RKO (cell line): ENCODE measurements at regions not wholly inside any gene's neighbourhood (a gene's known extent, or its start where the extent isn't known, plus 50 kb on each side); places are given as distances from the start of the nearest gene placed in this dataset.
A peak's percentile ranks its signal among the peaks of the same experiment; 100 is the strongest.

Experiments used
- DNase-seq: peaks from one replicate; pipeline ENCODE4 v3.0.0-alpha.2; 2016; ENCODE audit warnings: low spot score

- no peak for DNase-seq
Measured at GRCh38 chr2:4255491-4255890, 552.1 kb downstream of the DCDC2C start.

- DNase-seq, result no peak
Measured at GRCh38 chr2:4256351-4256750, 553.0 kb downstream of the DCDC2C start.

GRCh38 chr2:4258563-4258962, 555.2 kb downstream of the DCDC2C start:
- DNase-seq, result peak; percentile 25

- no peak for DNase-seq
Measured at GRCh38 chr2:4265936-4266335, 562.6 kb downstream of the DCDC2C start.

- no peak for DNase-seq
Measured at GRCh38 chr2:4269885-4270284, 566.5 kb downstream of the DCDC2C start.

GRCh38 chr2:4272261-4272858, 569.0 kb downstream of the DCDC2C start:
- no peak for DNase-seq

- DNase-seq, result no peak
Measured at GRCh38 chr2:4278392-4278791, 575.0 kb downstream of the DCDC2C start.

- DNase-seq, result no peak
Measured at GRCh38 chr2:4279431-4279830, 576.1 kb downstream of the DCDC2C start.

GRCh38 chr2:4291430-4291829, 588.1 kb downstream of the DCDC2C start:
- no peak for DNase-seq

- DNase-seq, result no peak
Measured at GRCh38 chr2:4295680-4296079, 592.3 kb downstream of the DCDC2C start.

GRCh38 chr2:4300616-4301015, 597.2 kb downstream of the DCDC2C start:
- no peak for DNase-seq

GRCh38 chr2:4324531-4324930, 621.2 kb downstream of the DCDC2C start:
- no peak for DNase-seq

GRCh38 chr2:4336864-4337263, 633.5 kb downstream of the DCDC2C start:
- DNase-seq, result no peak

GRCh38 chr2:4338345-4338744, 635.0 kb downstream of the DCDC2C start:
- DNase-seq, result no peak

- DNase-seq, result peak; percentile 27
Measured at GRCh38 chr2:4340536-4340935, 637.2 kb downstream of the DCDC2C start.

- DNase-seq, result no peak
Measured at GRCh38 chr2:4346628-4347027, 643.3 kb downstream of the DCDC2C start.

GRCh38 chr2:4353668-4354067, 650.3 kb downstream of the DCDC2C start:
- no peak for DNase-seq

- no peak for DNase-seq
Measured at GRCh38 chr2:4354164-4354563, 650.8 kb downstream of the DCDC2C start.

- DNase-seq, result peak; percentile 54
Measured at GRCh38 chr2:4354678-4355077, 651.3 kb downstream of the DCDC2C start.

GRCh38 chr2:4356109-4356508, 652.7 kb downstream of the DCDC2C start:
- no peak for DNase-seq

- no peak for DNase-seq
Measured at GRCh38 chr2:4356541-4356940, 653.2 kb downstream of the DCDC2C start.

- no peak for DNase-seq
Measured at GRCh38 chr2:4357121-4357520, 653.7 kb downstream of the DCDC2C start.

- DNase-seq, result no peak
Measured at GRCh38 chr2:4358837-4359236, 655.5 kb downstream of the DCDC2C start.

GRCh38 chr2:4368907-4369306, 665.5 kb downstream of the DCDC2C start:
- no peak for DNase-seq
